H9 (cell line): ENCODE measurements at regions not wholly inside any gene's neighbourhood (a gene's known extent, or its start where the extent isn't known, plus 50 kb on each side); places are given as distances from the start of the nearest gene placed in this dataset.

ENCODE experiments used
- DNase-seq: peaks from one replicate; pipeline ENCODE4 v3.0.0-alpha.2; 2017
- H2AFZ ChIP-seq: one replicate; pipeline ENCODE4 v1.6.1; 2013; ENCODE audit warnings: mild to moderate bottlenecking, low read length, control low read depth, moderate library complexity
- H2AK5ac ChIP-seq: 2 replicates; pipeline ENCODE4 v1.6.1; 2013; ENCODE audit warnings: low read length, control low read depth, mixed read lengths; ENCODE audit not compliant: insufficient read length
- H2BK120ac ChIP-seq: one replicate; pipeline ENCODE4 v1.6.1; 2013; ENCODE audit warnings: low read depth, mild to moderate bottlenecking, low read length, control low read depth, inconsistent platforms; ENCODE audit not compliant: poor library complexity, severe bottlenecking
- H2BK12ac ChIP-seq: 2 replicates; pipeline ENCODE4 v1.6.1; 2013; ENCODE audit warnings: low read length, control low read depth, mixed read lengths, low read depth; ENCODE audit not compliant: insufficient read length
- H2BK15ac ChIP-seq: 2 replicates; pipeline ENCODE4 v1.6.1; 2013; ENCODE audit warnings: low read depth, low read length, control low read depth
- H2BK20ac ChIP-seq: one replicate; pipeline ENCODE4 v1.6.1; 2013; ENCODE audit warnings: low read depth, mild to moderate bottlenecking, low read length, control low read depth, inconsistent platforms; ENCODE audit not compliant: poor library complexity, severe bottlenecking
- H2BK5ac ChIP-seq: 2 replicates; pipeline ENCODE4 v1.6.1; 2013; ENCODE audit warnings: low read length, control low read depth, mixed read lengths; ENCODE audit not compliant: insufficient read length
- H3K14ac ChIP-seq: 2 replicates; pipeline ENCODE4 v1.6.1; 2013; ENCODE audit warnings: low read length, control low read depth; ENCODE audit not compliant: insufficient read depth
- H3K18ac ChIP-seq: 2 replicates; pipeline ENCODE4 v1.6.1; 2013; ENCODE audit warnings: low read depth, mild to moderate bottlenecking, mixed read lengths, low read length, control low read depth; ENCODE audit not compliant: insufficient read length
- H3K23ac ChIP-seq: 2 replicates; pipeline ENCODE4 v1.6.1; 2013; ENCODE audit warnings: low read length, control low read depth, mixed read lengths, low read depth; ENCODE audit not compliant: insufficient read length
- H3K23me2 ChIP-seq: 2 replicates; pipeline ENCODE4 v1.6.1; 2013; ENCODE audit warnings: low read depth, mild to moderate bottlenecking, mixed read lengths, low read length, control low read depth; ENCODE audit not compliant: insufficient read length, poor library complexity, severe bottlenecking
- H3K27ac ChIP-seq: 2 replicates; pipeline ENCODE4 v1.5.1; 2013; ENCODE audit warnings: low read length, control low read depth, mixed read lengths, low read depth; ENCODE audit not compliant: insufficient read length
- H3K27me3 ChIP-seq: 2 replicates; pipeline ENCODE4 v1.6.1; 2013; ENCODE audit warnings: low read length, control low read depth, inconsistent platforms; ENCODE audit not compliant: insufficient read depth
- H3K4ac ChIP-seq: 2 replicates; pipeline ENCODE4 v1.6.1; 2013; ENCODE audit warnings: low read depth, mild to moderate bottlenecking, control low read depth, inconsistent platforms, low read length, moderate library complexity
- H3K4me1 ChIP-seq: 2 replicates; pipeline ENCODE4 v1.6.1; 2013; ENCODE audit warnings: low read length, control low read depth, inconsistent platforms; ENCODE audit not compliant: insufficient read depth
- H3K4me2 ChIP-seq: 2 replicates; pipeline ENCODE4 v1.6.1; 2013; ENCODE audit warnings: low read length, control low read depth, mixed read lengths; ENCODE audit not compliant: insufficient read length, insufficient read depth
- H3K56ac ChIP-seq: 2 replicates; pipeline ENCODE4 v1.6.1; 2013; ENCODE audit warnings: low read depth, mild to moderate bottlenecking, mixed read lengths, low read length, control low read depth; ENCODE audit not compliant: insufficient read length
- H3K79me1 ChIP-seq: 2 replicates; pipeline ENCODE4 v1.6.1; 2013; ENCODE audit warnings: low read depth, mild to moderate bottlenecking, moderate library complexity, low read length, control low read depth, inconsistent platforms; ENCODE audit not compliant: insufficient read depth, poor library complexity, severe bottlenecking
- H3K79me2 ChIP-seq: 2 replicates; pipeline ENCODE4 v1.6.1; 2013; ENCODE audit warnings: low read length, control low read depth, inconsistent platforms; ENCODE audit not compliant: insufficient read depth
- H3K9ac ChIP-seq: 2 replicates; pipeline ENCODE4 v1.6.1; 2013; ENCODE audit warnings: low read length, control low read depth, mixed read lengths; ENCODE audit not compliant: insufficient read length; ENCODE audit errors: extremely low read depth
- H3K9me3 ChIP-seq: one replicate; pipeline ENCODE4 v1.6.1; 2013; ENCODE audit warnings: low read depth, low read length, inconsistent platforms; ENCODE audit not compliant: control insufficient read depth
- H3T11ph ChIP-seq: one replicate; pipeline ENCODE4 v1.6.1; 2013; ENCODE audit warnings: mild to moderate bottlenecking, low read length, control low read depth, inconsistent platforms
- H4K20me1 ChIP-seq: one replicate; pipeline ENCODE4 v1.6.1; 2013; ENCODE audit not compliant: control insufficient read depth, insufficient read length, insufficient read depth
- H4K5ac ChIP-seq: 2 replicates; pipeline ENCODE4 v1.6.1; 2013; ENCODE audit warnings: low read depth, mild to moderate bottlenecking, mixed read lengths, low read length, control low read depth; ENCODE audit not compliant: insufficient read length
- H4K8ac ChIP-seq: replicated peaks from 2 replicates; pipeline ENCODE4 v1.6.1; 2013; ENCODE audit warnings: low read length, control low read depth, mixed read lengths, low read depth; ENCODE audit not compliant: insufficient read length
- H4K91ac ChIP-seq: 2 replicates; pipeline ENCODE4 v1.6.1; 2013; ENCODE audit warnings: low read depth, mild to moderate bottlenecking, moderate library complexity, mixed read lengths, low read length, control low read depth; ENCODE audit not compliant: insufficient read length
- H3K27ac Mint-ChIP-seq, 3 experiments: 2 replicates in 2 of 3; 3 replicates in 1 of 3; pipeline ENCODE4 v1.8.0; 2020 to 2021; ENCODE audit warnings: mixed read lengths in 3 of 3, mild to moderate bottlenecking in 1 of 3, moderate library complexity in 1 of 3
- H3K27me3 Mint-ChIP-seq: 2 replicates; pipeline ENCODE4 v1.8.0; 2021; ENCODE audit warnings: low read depth, mild to moderate bottlenecking, moderate library complexity, mixed read lengths
- H3K36me3 Mint-ChIP-seq, 3 experiments: 2 replicates in 2 of 3; 3 replicates in 1 of 3; pipeline ENCODE4 v1.8.0; 2020 to 2021; ENCODE audit warnings: low read depth in 3 of 3, mixed read lengths in 3 of 3; ENCODE audit not compliant: insufficient read depth in 1 of 3
- H3K4me1 Mint-ChIP-seq, 2 experiments: 2 replicates each; pipeline ENCODE4 v1.8.0; 2020; ENCODE audit warnings: mixed read lengths in 2 of 2
- H3K4me3 Mint-ChIP-seq, 2 experiments: 2 replicates in 1 of 2; 3 replicates in 1 of 2; pipeline ENCODE4 v1.8.0; 2020 to 2021; ENCODE audit warnings: mild to moderate bottlenecking in 2 of 2, mixed read lengths in 2 of 2, moderate library complexity in 1 of 2
- H3K9me3 Mint-ChIP-seq, 2 experiments: 2 replicates in 1 of 2; 3 replicates in 1 of 2; pipeline ENCODE4 v1.8.0; 2020; ENCODE audit warnings: mild to moderate bottlenecking in 2 of 2, mixed read lengths in 2 of 2, moderate library complexity in 1 of 2
- WGBS: extraction: QIAGEN DNeasy Blood & Tissue Kit; methylation state at CpG from one replicate; pipeline ENCODE4 v1.1.7; 2013; ENCODE audit warnings: missing lambda C conversion rate, low lambda C conversion rate, mixed read lengths; ENCODE audit not compliant: insufficient read length; ENCODE audit errors: extremely low coverage; 5-methylcytosine and 5-hydroxymethylcytosine counted together
- TF ChIP-seq, protein P1 (sequence below): fragments of 200-600 bp; sonication (generic); conservative IDR thresholded peaks from 3 replicates; pipeline ENCODE4 v1.8.0; 2021; ENCODE audit warnings: antibody characterized with exemption, mild to moderate bottlenecking

DNA sequence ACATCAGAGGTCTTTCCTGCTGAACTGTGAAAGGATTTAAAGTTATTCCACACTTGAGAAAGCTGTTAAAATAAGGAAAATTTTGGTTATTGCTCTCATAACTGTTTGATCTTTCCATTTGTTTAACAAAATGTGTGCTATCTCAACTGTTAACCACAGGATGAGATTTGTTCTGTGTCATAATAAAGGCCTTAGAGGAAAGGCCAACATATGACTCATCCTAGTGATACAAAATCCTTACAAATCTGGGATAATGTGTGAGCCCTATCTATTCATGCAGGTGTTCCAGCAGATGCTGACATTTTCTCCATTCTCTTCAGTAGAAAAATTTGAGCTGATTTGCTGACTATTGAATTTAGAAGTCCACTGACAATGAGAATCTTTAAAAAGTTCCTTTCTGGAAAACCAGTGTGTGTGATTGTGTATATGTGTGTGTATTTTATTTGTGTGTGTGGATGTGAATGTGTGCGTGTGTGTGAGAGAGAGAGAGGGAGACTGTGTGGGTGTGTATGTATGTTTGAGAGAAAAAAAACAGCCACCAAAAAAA lies 1111.9 kb upstream of the GYPC start:
- Histone ChIP-seq H2BK15ac (no peak overlapping the region), H3K4me2 (no peak overlapping the region), H3K79me2 (no peaks in the 10 kb centered on the region), H3K4ac (no peak overlapping the region), H3K27me3 (no peaks in the 10 kb centered on the region), H3T11ph (no peak overlapping the region), H4K8ac (no peak overlapping the region), H3K27ac (no peak overlapping the region), H2AK5ac (no peak overlapping the region), H2BK12ac (no peak overlapping the region), H4K20me1 (no peaks in the 10 kb centered on the region), H2BK120ac (no peak overlapping the region), H4K91ac (no peak overlapping the region), H3K9ac (no peak overlapping the region), H2BK5ac (no peak overlapping the region), H3K23ac (no peak overlapping the region), H2BK20ac (no peak overlapping the region), H2AFZ (no peak overlapping the region), H3K9me3 (no peaks in the 10 kb centered on the region), H3K14ac (no peak overlapping the region), H3K4me1 (no peaks in the 10 kb centered on the region), H3K56ac (no peak overlapping the region), H3K23me2 (no peaks in the 10 kb centered on the region), H4K5ac (no peak overlapping the region), H3K18ac (no peak overlapping the region), H3K79me1 (no peaks in the 10 kb centered on the region)
- H3K27ac Mint-ChIP-seq = no peak overlapping the region; a peak in 1 of 7 replicates
- no peak overlapping the region for H3K4me3 Mint-ChIP-seq
- 100% methylated on average over 1 of the region's 1 CpG for WGBS
- peaks cover 4 to 6% of the 10 kb centered on the region in 2 experiments; a peak in 1 of 4 replicates for H3K4me1 Mint-ChIP-seq
- TF ChIP-seq, protein P1, sequence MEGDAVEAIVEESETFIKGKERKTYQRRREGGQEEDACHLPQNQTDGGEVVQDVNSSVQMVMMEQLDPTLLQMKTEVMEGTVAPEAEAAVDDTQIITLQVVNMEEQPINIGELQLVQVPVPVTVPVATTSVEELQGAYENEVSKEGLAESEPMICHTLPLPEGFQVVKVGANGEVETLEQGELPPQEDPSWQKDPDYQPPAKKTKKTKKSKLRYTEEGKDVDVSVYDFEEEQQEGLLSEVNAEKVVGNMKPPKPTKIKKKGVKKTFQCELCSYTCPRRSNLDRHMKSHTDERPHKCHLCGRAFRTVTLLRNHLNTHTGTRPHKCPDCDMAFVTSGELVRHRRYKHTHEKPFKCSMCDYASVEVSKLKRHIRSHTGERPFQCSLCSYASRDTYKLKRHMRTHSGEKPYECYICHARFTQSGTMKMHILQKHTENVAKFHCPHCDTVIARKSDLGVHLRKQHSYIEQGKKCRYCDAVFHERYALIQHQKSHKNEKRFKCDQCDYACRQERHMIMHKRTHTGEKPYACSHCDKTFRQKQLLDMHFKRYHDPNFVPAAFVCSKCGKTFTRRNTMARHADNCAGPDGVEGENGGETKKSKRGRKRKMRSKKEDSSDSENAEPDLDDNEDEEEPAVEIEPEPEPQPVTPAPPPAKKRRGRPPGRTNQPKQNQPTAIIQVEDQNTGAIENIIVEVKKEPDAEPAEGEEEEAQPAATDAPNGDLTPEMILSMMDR = no peak
- H3K27me3 Mint-ChIP-seq = no peaks in the 10 kb centered on the region
- H3K36me3 Mint-ChIP-seq = 0 out of 7 replicates have a peak, but pooled peaks cover 0 to 4% (median 0%) of the 10 kb centered on the region in 3 experiments
- no peak for DNase-seq
- H3K9me3 Mint-ChIP-seq = peaks cover 0 to 7% of the 10 kb centered on the region in 2 experiments; a peak in 2 of 5 replicates
